IPS DF 6.9 (cell line): ENCODE measurements at regions not wholly inside any gene's neighbourhood (a gene's known extent, or its start where the extent isn't known, plus 50 kb on each side); places are given as distances from the start of the nearest gene placed in this dataset.

Experiments used
- DNase-seq: peaks from one replicate; pipeline ENCODE4 v3.0.0-alpha.2; 2013; ENCODE audit warnings: low read depth, low spot score
- H3K27ac ChIP-seq: one replicate; pipeline ENCODE4 v1.5.1; 2013; ENCODE audit warnings: low read length, control low read depth
- H3K27me3 ChIP-seq: 2 replicates; pipeline ENCODE4 v1.6.1; 2013; ENCODE audit warnings: mild to moderate bottlenecking, low read length; ENCODE audit not compliant: control insufficient read depth, insufficient read depth
- H3K36me3 ChIP-seq: 2 replicates; pipeline ENCODE4 v1.6.1; 2013; ENCODE audit warnings: low read length; ENCODE audit not compliant: control insufficient read depth, insufficient read depth
- H3K4me1 ChIP-seq: 2 replicates; pipeline ENCODE4 v1.6.1; 2013; ENCODE audit warnings: low read length; ENCODE audit not compliant: control insufficient read depth, insufficient read depth
- H3K4me3 ChIP-seq: 2 replicates; pipeline ENCODE4 v1.5.1; 2013; ENCODE audit warnings: mild to moderate bottlenecking, low read length
- H3K9me3 ChIP-seq: 2 replicates; pipeline ENCODE4 v1.6.1; 2013; ENCODE audit warnings: low read length, inconsistent platforms; ENCODE audit not compliant: control insufficient read depth, insufficient read depth
- WGBS: extraction: QIAGEN DNeasy Blood & Tissue Kit; methylation state at CpG from one replicate; pipeline ENCODE4 v1.1.7; 2013; ENCODE audit warnings: mixed read lengths, missing lambda C conversion rate; ENCODE audit not compliant: insufficient read length, insufficient coverage; 5-methylcytosine and 5-hydroxymethylcytosine counted together

DNA sequence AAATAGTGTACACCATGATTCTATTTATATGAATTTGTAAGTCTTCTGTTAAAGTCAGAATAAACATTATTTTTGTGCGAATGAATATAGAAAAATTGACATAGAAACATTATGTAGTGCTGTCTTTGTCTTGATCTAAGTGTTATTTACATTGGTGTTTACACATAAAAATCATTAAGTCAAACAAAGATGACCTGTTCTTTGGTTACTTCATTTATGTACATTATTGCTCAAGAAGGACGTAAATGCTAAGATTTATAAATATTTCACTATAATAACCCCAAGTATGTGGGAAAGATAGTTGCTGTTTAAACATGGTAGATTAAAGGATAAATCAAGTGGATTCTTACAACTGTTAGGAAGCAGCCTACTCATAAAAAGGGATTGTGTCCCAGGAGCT is 536.8 kb upstream of the DSEL start:
- no CpG with 5 or more reads among the region's 2 CpGs for WGBS
- H3K27me3 ChIP-seq: no peaks in the 10 kb centered on the region
- H3K36me3 ChIP-seq: no peaks in the 10 kb centered on the region
- no peaks in the 10 kb centered on the region for H3K9me3 ChIP-seq
- H3K4me3 ChIP-seq: no peak overlapping the region
- H3K27ac ChIP-seq: no peak overlapping the region
- DNase-seq: no peak
- H3K4me1 ChIP-seq: no peaks in the 10 kb centered on the region

DNA sequence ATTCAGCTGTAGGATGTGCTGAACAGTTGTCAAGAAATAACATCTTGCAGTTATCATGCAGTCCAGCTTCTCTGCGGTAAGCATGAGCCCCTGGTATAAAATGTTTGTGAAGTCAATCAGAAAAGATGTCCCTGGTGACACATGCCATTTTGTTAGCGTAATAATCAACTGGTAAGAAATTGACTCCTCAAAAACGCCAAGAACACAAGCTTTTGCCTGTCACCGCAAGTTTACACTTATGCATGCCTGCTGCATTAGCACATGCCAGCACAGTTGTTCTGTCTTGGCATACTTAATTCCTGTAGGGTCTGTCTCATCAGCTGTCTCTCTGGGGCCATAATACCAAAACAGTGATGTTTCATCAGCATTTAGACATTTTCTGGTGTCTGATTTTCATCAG is 524.8 kb upstream of the DSEL start:
- WGBS: no CpG with 5 or more reads among the region's 4 CpGs
- no peaks in the 10 kb centered on the region for H3K9me3 ChIP-seq
- H3K4me3 ChIP-seq: no peak overlapping the region
- no peak overlapping the region for H3K27ac ChIP-seq
- no peak for DNase-seq
- H3K36me3 ChIP-seq: no peaks in the 10 kb centered on the region
- H3K27me3 ChIP-seq: no peaks in the 10 kb centered on the region
- H3K4me1 ChIP-seq: no peaks in the 10 kb centered on the region

- no peaks in the 10 kb centered on the region for H3K9me3 ChIP-seq
- no CpG with 5 or more reads among the region's 3 CpGs for WGBS
- DNase-seq: no peak
- H3K36me3 ChIP-seq: no peaks in the 10 kb centered on the region
- H3K27me3 ChIP-seq: no peaks in the 10 kb centered on the region
- no peaks in the 10 kb centered on the region for H3K4me1 ChIP-seq
- H3K27ac ChIP-seq: no peak overlapping the region
- no peak overlapping the region for H3K4me3 ChIP-seq
Measured at GRCh38 chr18:68040198-68040597, 523.7 kb upstream of the DSEL start.

DNA sequence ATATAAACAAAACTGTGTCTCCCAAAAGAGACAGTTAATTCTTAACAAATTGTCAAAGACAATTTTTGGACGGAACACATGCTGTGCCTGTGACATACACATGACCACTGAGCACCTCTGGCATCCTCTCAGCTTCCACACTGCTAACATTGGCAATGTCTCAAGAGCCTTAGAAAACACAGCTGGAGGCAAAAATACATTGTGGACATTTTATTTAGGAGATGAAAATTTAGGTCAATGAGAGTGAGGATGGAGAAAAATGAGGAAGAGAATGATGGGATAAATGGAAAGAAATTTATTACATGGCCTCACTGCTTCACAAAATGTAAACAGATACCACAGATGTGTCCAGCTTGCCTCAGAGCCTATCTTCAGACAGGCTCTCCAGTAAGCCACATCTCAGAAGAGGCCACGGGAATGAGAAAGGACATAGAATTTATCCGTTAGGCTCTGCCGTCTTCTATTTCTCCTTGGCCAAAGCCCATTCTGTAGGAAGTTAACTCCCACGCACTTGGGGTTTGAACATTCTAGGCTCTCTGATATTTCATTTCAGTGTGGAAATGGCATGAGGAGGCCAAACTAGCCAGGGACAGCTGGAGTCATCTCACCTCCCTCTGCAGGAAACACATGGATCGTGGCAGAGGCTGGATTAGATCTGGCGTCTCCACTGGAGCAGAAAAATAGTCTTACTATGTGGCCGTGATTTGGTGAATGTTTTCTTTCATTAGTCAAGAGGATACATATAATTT is 519.4 kb upstream of the DSEL start:
- no peak overlapping the region for H3K4me3 ChIP-seq
- no peaks in the 10 kb centered on the region for H3K4me1 ChIP-seq
- WGBS: no CpG with 5 or more reads among the region's 8 CpGs
- no peaks in the 10 kb centered on the region for H3K9me3 ChIP-seq
- no peaks in the 10 kb centered on the region for H3K36me3 ChIP-seq
- H3K27me3 ChIP-seq: no peaks in the 10 kb centered on the region
- H3K27ac ChIP-seq: no peak overlapping the region
- DNase-seq: no peak

GRCh38 chr18:68034296-68034695 is 517.8 kb upstream of the DSEL start:
- Histone ChIP-seq H3K36me3 (no peaks in the 10 kb centered on the region), H3K9me3 (no peaks in the 10 kb centered on the region), H3K27me3 (no peaks in the 10 kb centered on the region), H3K4me3 (no peak overlapping the region), H3K4me1 (no peaks in the 10 kb centered on the region), H3K27ac (no peak overlapping the region)
- no peak for DNase-seq

DNA sequence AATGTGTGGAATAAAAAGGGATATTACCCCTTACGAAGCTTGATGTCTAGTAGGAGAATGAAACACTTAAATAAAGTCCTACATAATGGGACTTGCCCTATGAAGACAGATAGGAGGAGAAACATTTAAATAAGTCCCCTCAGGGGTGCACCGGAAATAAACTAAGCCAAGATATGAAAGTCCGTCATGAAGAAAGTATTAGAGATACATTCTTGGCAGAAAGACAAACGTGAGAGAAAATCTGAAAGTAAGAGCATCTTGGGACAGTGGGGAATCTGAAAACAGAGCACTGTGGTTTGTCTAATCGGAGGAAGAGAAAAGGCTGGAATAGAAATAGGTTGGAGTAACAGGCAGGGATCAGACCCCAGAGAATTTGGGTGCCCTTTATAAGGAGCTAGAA is 516.9 kb upstream of the DSEL start:
- no peaks in the 10 kb centered on the region for H3K27me3 ChIP-seq
- H3K36me3 ChIP-seq: no peaks in the 10 kb centered on the region
- no peaks in the 10 kb centered on the region for H3K4me1 ChIP-seq
- no CpG with 5 or more reads among the region's 5 CpGs for WGBS
- H3K27ac ChIP-seq: no peak overlapping the region
- DNase-seq: no peak
- H3K9me3 ChIP-seq: no peaks in the 10 kb centered on the region
- H3K4me3 ChIP-seq: no peak overlapping the region

DNA sequence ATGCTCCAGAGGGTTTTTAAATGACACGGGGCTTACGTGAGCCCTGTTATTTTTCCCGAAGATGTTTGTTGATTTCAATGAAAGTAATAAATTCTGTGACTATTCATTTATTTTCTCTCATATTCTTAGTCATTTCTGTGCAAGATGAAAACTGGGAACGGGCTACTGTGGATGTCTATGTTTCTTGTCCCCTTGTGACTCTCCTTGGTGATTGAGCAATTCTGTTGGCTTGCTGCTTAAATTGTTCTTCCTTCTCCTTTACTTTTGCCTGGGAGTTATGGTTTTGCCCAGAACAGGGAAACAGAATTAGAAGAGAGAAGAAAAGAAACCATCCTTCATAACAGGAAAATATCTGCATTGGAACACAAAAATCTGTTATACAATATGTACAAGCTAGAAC is 508.2 kb upstream of the DSEL start:
- H3K4me1 ChIP-seq: no peaks in the 10 kb centered on the region
- H3K4me3 ChIP-seq: no peak overlapping the region
- H3K27ac ChIP-seq: no peak overlapping the region
- no peaks in the 10 kb centered on the region for H3K27me3 ChIP-seq
- H3K36me3 ChIP-seq: no peaks in the 10 kb centered on the region
- H3K9me3 ChIP-seq: no peaks in the 10 kb centered on the region
- DNase-seq: no peak
- no CpG with 5 or more reads among the region's 4 CpGs for whole genome bisulfite sequencing

DNA sequence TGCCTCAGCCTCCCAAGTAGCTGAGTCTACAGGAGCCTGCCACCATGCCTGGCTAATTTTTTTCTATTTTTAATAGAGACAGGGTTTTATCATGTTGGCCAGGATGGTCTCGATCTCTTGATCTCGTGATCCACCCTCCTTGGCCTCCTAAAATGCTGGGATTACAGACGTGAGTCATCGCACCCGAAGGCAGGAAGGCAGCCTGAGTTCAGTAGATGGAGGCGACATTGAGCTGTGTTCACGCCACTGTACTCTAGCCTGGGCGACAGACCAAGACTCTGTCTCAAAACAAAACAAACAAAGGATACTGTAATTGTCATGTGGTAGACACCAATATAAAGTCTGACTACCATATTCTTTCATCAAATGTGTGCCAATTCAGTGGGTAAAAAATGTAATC is 500.9 kb upstream of the DSEL start:
- Histone ChIP-seq H3K27me3 (no peaks in the 10 kb centered on the region), H3K9me3 (no peaks in the 10 kb centered on the region), H3K4me1 (no peaks in the 10 kb centered on the region), H3K27ac (no peak overlapping the region), H3K4me3 (no peak overlapping the region), H3K36me3 (no peaks in the 10 kb centered on the region)
- no peak for DNase-seq
- WGBS: no CpG with 5 or more reads among the region's 8 CpGs

DNA sequence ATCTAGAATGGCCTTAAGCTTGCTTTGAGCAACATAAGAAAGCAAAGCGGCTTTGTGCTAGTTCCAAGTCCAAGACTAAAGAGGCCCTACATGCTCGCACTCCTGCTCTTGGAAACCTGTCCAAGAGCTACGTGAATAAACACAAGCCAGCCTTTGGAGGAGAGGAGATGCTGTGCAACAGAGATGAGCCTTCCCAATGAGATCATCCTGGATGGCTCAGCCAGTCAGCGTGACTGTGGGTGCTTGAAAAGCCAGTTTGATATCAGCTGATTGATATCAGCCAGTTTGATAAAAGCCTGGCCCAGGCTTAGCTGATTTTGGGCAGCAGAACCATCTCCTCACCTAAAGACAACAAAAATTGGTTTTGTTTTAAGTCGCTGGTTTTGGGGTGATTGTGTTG is 481.0 kb upstream of the DSEL start:
- Histone ChIP-seq H3K36me3 (no peaks in the 10 kb centered on the region), H3K27ac (no peak overlapping the region), H3K4me3 (no peak overlapping the region), H3K27me3 (no peaks in the 10 kb centered on the region), H3K9me3 (no peaks in the 10 kb centered on the region), H3K4me1 (no peaks in the 10 kb centered on the region)
- DNase-seq: no peak
- no CpG with 5 or more reads among the region's 5 CpGs for WGBS

GRCh38 chr18:67995769-67996168 is 479.2 kb upstream of the DSEL start:
- Histone ChIP-seq H3K27ac (no peak overlapping the region), H3K4me3 (no peak overlapping the region), H3K27me3 (no peaks in the 10 kb centered on the region), H3K36me3 (no peaks in the 10 kb centered on the region), H3K4me1 (no peaks in the 10 kb centered on the region), H3K9me3 (no peaks in the 10 kb centered on the region)
- WGBS: no CpG with 5 or more reads among the region's 3 CpGs
- DNase-seq: no peak

DNA sequence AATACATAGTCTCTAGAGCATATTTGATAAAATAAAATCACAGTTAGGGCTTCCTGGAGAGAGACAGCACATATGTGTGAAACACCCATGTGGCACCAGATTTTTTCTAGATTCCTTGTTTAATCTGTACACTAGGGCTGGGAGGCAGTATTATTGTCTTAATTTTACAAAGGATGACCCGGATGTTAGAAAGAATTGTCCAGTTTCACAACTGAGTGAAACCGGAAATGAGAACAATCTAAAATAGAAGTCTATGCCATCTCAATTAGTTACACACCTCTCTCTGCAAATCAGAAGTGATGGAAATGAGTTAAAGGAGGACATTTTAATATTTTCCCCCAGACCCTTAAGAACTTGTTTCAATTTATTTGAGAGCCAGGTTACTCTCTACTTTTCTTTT is 463.7 kb upstream of the DSEL start:
- no peaks in the 10 kb centered on the region for H3K9me3 ChIP-seq
- H3K4me3 ChIP-seq: no peak overlapping the region
- H3K36me3 ChIP-seq: no peaks in the 10 kb centered on the region
- no CpG with 5 or more reads among the region's 2 CpGs for WGBS
- DNase-seq: no peak
- no peak overlapping the region for H3K27ac ChIP-seq
- no peaks in the 10 kb centered on the region for H3K27me3 ChIP-seq
- H3K4me1 ChIP-seq: no peaks in the 10 kb centered on the region
